ENCODE measurements at regions not wholly inside any gene's neighbourhood (a gene's known extent, or its start where the extent isn't known, plus 50 kb on each side); places are given as distances from the start of the nearest gene placed in this dataset.
"Not testable (repeated sequence)": the region's sequence is repeated elsewhere in the genome, so short reads cannot be mapped to it uniquely, and the experiment has no call there.

GRCh38 chrX:55326985-55327384 lies 62.3 kb upstream of the PAGE3 start:
- CTCF ChIA-PET, result no interaction called here
- ATAC-seq, result no peak
- Mint-ChIP-seq H3K36me3 (no peaks in the 10 kb centered on the region), H3K27ac (no peak overlapping the region), H3K9me3 (ENCODE audit: low read depth) (no peaks in the 10 kb centered on the region), H3K4me3 (no peak overlapping the region), H3K4me1 (no peaks in the 10 kb centered on the region), H3K27me3 (peaks cover 4% of the 10 kb centered on the region)
- no peak for DNase-seq

- Mint-ChIP-seq H3K27me3 (no peaks in the 10 kb centered on the region), H3K4me1 (no peaks in the 10 kb centered on the region), H3K27ac (no peak overlapping the region), H3K9me3 (ENCODE audit: low read depth) (no peaks in the 10 kb centered on the region), H3K4me3 (no peak overlapping the region), H3K36me3 (no peaks in the 10 kb centered on the region)
- CTCF ChIA-PET, result no interaction called here
- ATAC-seq (no peak), DNase-seq (no peak)
Observed at GRCh38 chrX:55335296-55335695, 70.6 kb upstream of the PAGE3 start.

DNA sequence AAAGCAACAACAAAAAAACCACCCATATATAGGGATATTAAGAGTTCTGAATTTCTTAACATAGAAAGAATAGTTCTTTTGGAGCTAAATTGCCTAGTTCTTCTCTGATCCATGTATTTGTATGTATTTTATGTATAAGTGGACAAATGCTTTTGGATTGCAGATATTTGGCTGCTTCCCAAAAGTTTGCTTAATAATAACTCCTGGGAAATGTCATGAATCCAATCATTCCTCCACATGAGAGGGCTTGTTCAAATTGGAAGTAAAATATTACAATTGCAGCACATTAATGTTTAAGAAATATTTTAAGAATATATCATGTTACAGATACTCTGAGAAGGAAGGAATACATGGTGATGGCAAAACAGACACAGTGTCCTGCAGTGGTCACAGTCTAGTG lies 71.5 kb upstream of the PAGE3 start:
- H3K27me3 Mint-ChIP-seq, result no peaks in the 10 kb centered on the region
- H3K36me3 Mint-ChIP-seq, result no peaks in the 10 kb centered on the region
- ATAC-seq (no peak), DNase-seq (no peak)
- H3K4me1 Mint-ChIP-seq, result no peaks in the 10 kb centered on the region
- CTCF ChIA-PET, result no interaction called here
- H3K9me3 Mint-ChIP-seq (ENCODE audit: low read depth), result no peaks in the 10 kb centered on the region
- H3K4me3 Mint-ChIP-seq, result no peak overlapping the region
- no peak overlapping the region for H3K27ac Mint-ChIP-seq

DNA sequence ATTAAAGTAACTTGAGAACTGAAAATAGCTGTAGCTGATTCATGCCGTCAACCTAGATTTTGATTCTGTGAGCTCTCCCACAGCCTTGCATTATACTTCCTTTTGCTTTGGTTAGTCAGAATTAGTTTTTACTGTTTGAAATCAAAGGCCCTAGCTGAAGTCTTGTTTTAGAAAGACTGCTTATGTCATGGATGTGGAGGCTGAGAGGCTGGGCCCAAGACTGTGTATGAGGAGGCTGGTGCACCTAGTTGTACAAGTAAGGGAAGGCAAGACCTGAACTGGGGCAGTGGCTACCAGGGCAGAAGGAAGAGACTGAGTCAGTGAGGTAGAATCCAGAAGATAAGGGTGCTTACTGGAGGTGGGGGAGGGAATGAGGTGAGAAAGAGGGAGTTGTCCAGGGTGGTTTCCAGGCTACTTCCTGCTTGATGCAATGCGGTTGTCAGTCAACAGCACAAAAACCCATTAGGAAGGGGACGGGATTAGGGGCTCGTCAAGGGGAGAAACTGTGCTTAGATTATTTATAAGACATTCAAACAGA lies 76.2 kb upstream of the PAGE3 start:
- no peaks in the 10 kb centered on the region for H3K9me3 Mint-ChIP-seq (ENCODE audit: low read depth)
- CTCF ChIA-PET, result interaction anchor here (1.5 kb wide), 1 partner anchor 206 kb away, joined by 3 read pairs; no protein-coding TSS in a partner anchor
- H3K4me3 Mint-ChIP-seq, result no peak overlapping the region
- ATAC-seq (no peak), DNase-seq (no peak)
- H3K27ac Mint-ChIP-seq, result no peak overlapping the region
- no peaks in the 10 kb centered on the region for H3K36me3 Mint-ChIP-seq
- no peaks in the 10 kb centered on the region for H3K27me3 Mint-ChIP-seq
- peaks cover 4% of the 10 kb centered on the region for H3K4me1 Mint-ChIP-seq

- peak; percentile 57 for ATAC-seq
- peak; percentile 48 for DNase-seq
- Mint-ChIP-seq H3K27me3 (no peaks in the 10 kb centered on the region), H3K4me1 (peaks cover 4% of the 10 kb centered on the region), H3K4me3 (no peak overlapping the region), H3K36me3 (no peaks in the 10 kb centered on the region), H3K9me3 (ENCODE audit: low read depth) (no peaks in the 10 kb centered on the region), H3K27ac (no peak overlapping the region)
- CTCF ChIA-PET, result interaction anchor here (1.0 to 1.5 kb wide), 2 partner anchors 208 kb away, joined by 3 to 4 read pairs; no protein-coding TSS in a partner anchor
Observed at GRCh38 chrX:55342533-55343501, 78.1 kb upstream of the PAGE3 start.

- CTCF ChIA-PET, result no interaction called here
- Mint-ChIP-seq H3K4me3 (no peak overlapping the region), H3K36me3 (no peaks in the 10 kb centered on the region), H3K27ac (no peak overlapping the region), H3K4me1 (no peaks in the 10 kb centered on the region), H3K9me3 (ENCODE audit: low read depth) (no peaks in the 10 kb centered on the region), H3K27me3 (no peaks in the 10 kb centered on the region)
- ATAC-seq, result no peak
- no peak for DNase-seq
Observed at GRCh38 chrX:55356609-55357008, 91.9 kb upstream of the PAGE3 start.

DNA sequence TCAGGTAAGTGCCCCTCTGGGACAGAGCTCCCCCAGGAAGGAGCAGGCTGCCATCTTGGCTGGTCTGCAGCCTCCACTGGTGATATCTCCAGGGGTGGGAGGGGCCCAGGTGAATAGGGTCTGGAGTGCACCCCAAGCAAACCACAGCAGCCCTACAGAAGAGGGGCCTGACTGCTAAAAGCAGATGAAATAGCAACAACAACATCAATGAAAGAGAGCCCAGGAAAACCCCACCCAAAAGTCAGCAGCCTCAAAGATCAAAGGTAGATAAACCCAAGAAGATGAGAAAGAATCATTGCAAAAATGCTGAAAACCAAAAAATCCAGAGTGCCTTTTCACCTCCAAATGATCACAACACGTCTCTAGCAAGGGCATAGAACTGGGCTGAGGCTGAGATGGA lies 92.5 kb upstream of the PAGE3 start:
- CTCF ChIA-PET, result no interaction called here
- ATAC-seq (no peak), DNase-seq (no peak)
- H3K4me1 Mint-ChIP-seq, result no peaks in the 10 kb centered on the region
- no peaks in the 10 kb centered on the region for H3K9me3 Mint-ChIP-seq (ENCODE audit: low read depth)
- H3K27ac Mint-ChIP-seq, result no peak overlapping the region
- H3K36me3 Mint-ChIP-seq, result no peaks in the 10 kb centered on the region
- no peaks in the 10 kb centered on the region for H3K27me3 Mint-ChIP-seq
- H3K4me3 Mint-ChIP-seq, result no peak overlapping the region

- Mint-ChIP-seq H3K27me3 (no peaks in the 10 kb centered on the region), H3K36me3 (no peaks in the 10 kb centered on the region), H3K4me1 (no peaks in the 10 kb centered on the region), H3K4me3 (no peak overlapping the region), H3K9me3 (ENCODE audit: low read depth) (no peaks in the 10 kb centered on the region), H3K27ac (no peak overlapping the region)
- no peak for ATAC-seq
- CTCF ChIA-PET, result no interaction called here
- DNase-seq, result no peak
Observed at GRCh38 chrX:55379396-55379795, 72.5 kb upstream of the MAGEH1 start.

DNA sequence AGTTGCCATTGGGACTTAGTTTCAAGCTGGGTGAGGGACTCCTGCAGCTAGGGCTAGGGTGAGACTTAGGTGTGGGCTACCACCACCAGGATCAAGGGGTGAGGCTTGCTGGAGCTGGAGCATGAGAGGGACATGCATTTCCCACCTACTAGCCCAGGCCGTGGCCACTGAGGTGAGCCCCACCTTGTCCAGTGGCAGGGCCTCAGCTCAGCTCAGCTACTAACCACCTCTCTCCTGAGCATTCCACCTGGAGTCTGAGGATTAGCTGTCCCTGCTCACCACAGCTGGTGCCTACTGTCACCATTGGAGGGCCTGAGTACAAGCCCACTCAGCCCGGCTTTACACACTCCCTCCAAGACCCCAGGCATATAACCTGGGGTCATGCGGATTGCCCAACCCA lies 62.6 kb upstream of the MAGEH1 start:
- DNase-seq (no peak), ATAC-seq (no peak)
- Mint-ChIP-seq H3K9me3 (ENCODE audit: low read depth) (peaks cover 4% of the 10 kb centered on the region), H3K4me1 (no peaks in the 10 kb centered on the region), H3K27ac (no peak overlapping the region), H3K27me3 (no peaks in the 10 kb centered on the region), H3K4me3 (no peak overlapping the region), H3K36me3 (no peaks in the 10 kb centered on the region)
- CTCF ChIA-PET, result no interaction called here

DNA sequence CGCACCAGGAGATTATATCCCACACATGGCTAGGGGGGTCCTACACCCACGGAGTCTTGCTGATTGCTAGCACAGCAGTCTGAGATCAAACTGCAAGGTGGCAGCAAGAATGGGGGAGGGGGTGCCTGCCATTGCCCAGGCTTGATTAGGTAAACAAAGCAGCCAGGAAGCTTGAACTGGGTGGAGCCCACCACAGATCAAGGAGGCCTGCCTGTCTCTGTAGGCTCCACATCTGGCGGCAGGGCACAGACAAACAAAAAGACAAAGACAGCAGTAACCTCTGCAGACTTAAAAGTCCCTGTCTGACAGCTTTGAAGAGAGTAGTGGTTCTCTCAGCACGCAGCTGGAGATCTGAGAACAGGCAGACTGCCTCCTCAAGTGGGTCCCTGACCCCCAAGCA lies 55.1 kb upstream of the MAGEH1 start:
- H3K4me3 Mint-ChIP-seq; H3K36me3 Mint-ChIP-seq; ATAC-seq; CTCF ChIA-PET; H3K9me3 Mint-ChIP-seq (ENCODE audit: low read depth); DNase-seq; H3K27ac Mint-ChIP-seq; H3K4me1 Mint-ChIP-seq; H3K27me3 Mint-ChIP-seq: not testable (repeated sequence)
